ENCODE measurements at regions not wholly inside any gene's neighbourhood (a gene's known extent, or its start where the extent isn't known, plus 50 kb on each side); places are given as distances from the start of the nearest gene placed in this dataset.

DNA sequence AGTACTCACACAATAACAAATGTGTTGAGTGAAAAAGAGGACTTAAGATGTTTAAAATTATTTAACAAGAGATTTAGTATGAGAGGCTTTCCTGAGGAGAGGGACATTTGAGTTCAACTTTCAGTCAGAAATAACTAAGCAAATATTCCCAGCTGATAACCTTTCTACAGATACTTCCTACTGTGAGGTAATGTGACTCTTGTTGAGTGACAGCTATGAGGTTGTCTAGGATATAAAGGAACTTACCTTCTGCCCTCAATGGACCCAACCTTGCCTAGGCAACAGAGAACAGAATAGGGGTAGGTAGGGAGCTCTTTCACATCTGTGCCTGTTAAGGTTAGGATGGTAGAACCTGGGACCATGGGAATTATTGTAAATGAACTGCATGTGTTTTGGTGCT, 54.7 kb downstream of the GLUD2 start:
- Histone ChIP-seq H3K4ac (ENCODE audit: low read length) (no peak overlapping the region), H3K79me1 (ENCODE audit: low read depth, low read length) (no peaks in the 10 kb centered on the region), H2BK120ac (ENCODE audit: low read depth, low read length) (no peak overlapping the region)

GRCh38 chrX:121103381-121103780, 56.0 kb downstream of the GLUD2 start:
- no peaks in the 10 kb centered on the region for H3K79me1 ChIP-seq (ENCODE audit: low read depth, low read length)
- H2BK5ac ChIP-seq (ENCODE audit: low read length) = no peak overlapping the region
- no peak overlapping the region for H2BK15ac ChIP-seq (ENCODE audit: low read length)
- no peak overlapping the region for H3K27ac ChIP-seq (replicated peaks; ENCODE audit: low read length)
- no peak overlapping the region for H3K4me3 ChIP-seq (ENCODE audit: low read length in 2 of 2)
- H2BK12ac ChIP-seq (ENCODE audit: low read length) = no peak overlapping the region
- H4K91ac ChIP-seq (ENCODE audit: low read depth, low read length, poor library complexity) = no peak overlapping the region
- H3K9ac ChIP-seq (ENCODE audit: low read depth, low read length, poor library complexity) = no peak overlapping the region
- H3K23ac ChIP-seq (ENCODE audit: low read depth, low read length, poor library complexity) = no peak overlapping the region
- H3K4ac ChIP-seq (ENCODE audit: low read length) = no peak overlapping the region
- no peak overlapping the region for H2AK5ac ChIP-seq (ENCODE audit: low read depth, low read length)
- no peaks in the 10 kb centered on the region for H3K9me3 ChIP-seq (replicated peaks in 1 of 2; ENCODE audit: control insufficient read depth in 2 of 2, insufficient read depth in 1 of 2, low read depth in 1 of 2, low read length in 2 of 2)
- no peak for DNase-seq (ENCODE audit: low spot score)
- no peak overlapping the region for H4K8ac ChIP-seq (ENCODE audit: low read depth, low read length)
- no peaks in the 10 kb centered on the region for H3K36me3 ChIP-seq (replicated peaks in 1 of 2; ENCODE audit: control insufficient read depth in 2 of 2, insufficient read depth in 2 of 2, low read length in 2 of 2)
- H2BK120ac ChIP-seq (ENCODE audit: low read depth, low read length) = no peak overlapping the region
- H3K27me3 ChIP-seq (ENCODE audit: control insufficient read depth in 3 of 3, insufficient read depth in 3 of 3, low read depth in 1 of 3, low read length in 3 of 3) = no peaks in the 10 kb centered on the region
- H3K18ac ChIP-seq (ENCODE audit: low read length) = no peak overlapping the region
- H3K4me1 ChIP-seq (ENCODE audit: control insufficient read depth in 2 of 2, insufficient read depth in 1 of 2, low read depth in 1 of 2, low read length in 2 of 2) = no peaks in the 10 kb centered on the region
- H3K14ac ChIP-seq (ENCODE audit: low read length) = no peak overlapping the region
- H3K4me2 ChIP-seq (ENCODE audit: insufficient read depth, low read length, poor library complexity, severe bottlenecking) = no peak overlapping the region
- no peak overlapping the region for H2AFZ ChIP-seq (ENCODE audit: low read length)

More for the DNA sequence above, 54.7 kb downstream of the GLUD2 start:
- Histone ChIP-seq H2BK15ac (ENCODE audit: low read length) (no peak overlapping the region), H2AK5ac (ENCODE audit: low read depth, low read length) (no peak overlapping the region), H3K23ac (ENCODE audit: low read depth, low read length, poor library complexity) (no peak overlapping the region), H3K27me3 (ENCODE audit: control insufficient read depth in 3 of 3, insufficient read depth in 3 of 3, low read depth in 1 of 3, low read length in 3 of 3) (no peaks in the 10 kb centered on the region), H3K9me3 (replicated peaks in 1 of 2; ENCODE audit: control insufficient read depth in 2 of 2, insufficient read depth in 1 of 2, low read depth in 1 of 2, low read length in 2 of 2) (no peaks in the 10 kb centered on the region), H2BK5ac (ENCODE audit: low read length) (no peak overlapping the region), H4K91ac (ENCODE audit: low read depth, low read length, poor library complexity) (no peak overlapping the region), H3K14ac (ENCODE audit: low read length) (no peak overlapping the region), H3K4me3 (ENCODE audit: low read length in 2 of 2) (no peak overlapping the region), H3K4me1 (ENCODE audit: control insufficient read depth in 2 of 2, insufficient read depth in 1 of 2, low read depth in 1 of 2, low read length in 2 of 2) (no peaks in the 10 kb centered on the region), H3K9ac (ENCODE audit: low read depth, low read length, poor library complexity) (no peak overlapping the region), H2BK12ac (ENCODE audit: low read length) (no peak overlapping the region), H3K4me2 (ENCODE audit: insufficient read depth, low read length, poor library complexity, severe bottlenecking) (no peak overlapping the region), H3K27ac (replicated peaks; ENCODE audit: low read length) (no peak overlapping the region), H3K36me3 (replicated peaks in 1 of 2; ENCODE audit: control insufficient read depth in 2 of 2, insufficient read depth in 2 of 2, low read length in 2 of 2) (no peaks in the 10 kb centered on the region), H2AFZ (ENCODE audit: low read length) (no peak overlapping the region), H3K18ac (ENCODE audit: low read length) (no peak overlapping the region), H4K8ac (ENCODE audit: low read depth, low read length) (no peak overlapping the region)
- no peak for DNase-seq (ENCODE audit: low spot score)

GRCh38 chrX:121106484-121107235, 59.2 kb downstream of the GLUD2 start:
- no peak overlapping the region for H2BK5ac ChIP-seq (ENCODE audit: low read length)
- no peak overlapping the region for H2AK5ac ChIP-seq (ENCODE audit: low read depth, low read length)
- no peak overlapping the region for H3K18ac ChIP-seq (ENCODE audit: low read length)
- no peak overlapping the region for H3K4me3 ChIP-seq (ENCODE audit: low read length in 2 of 2)
- no peak overlapping the region for H3K27ac ChIP-seq (replicated peaks; ENCODE audit: low read length)
- no peaks in the 10 kb centered on the region for H3K79me1 ChIP-seq (ENCODE audit: low read depth, low read length)
- no peaks in the 10 kb centered on the region for H3K4me1 ChIP-seq (ENCODE audit: control insufficient read depth in 2 of 2, insufficient read depth in 1 of 2, low read depth in 1 of 2, low read length in 2 of 2)
- H3K23ac ChIP-seq (ENCODE audit: low read depth, low read length, poor library complexity) = no peak overlapping the region
- no peaks in the 10 kb centered on the region for H3K27me3 ChIP-seq (ENCODE audit: control insufficient read depth in 3 of 3, insufficient read depth in 3 of 3, low read depth in 1 of 3, low read length in 3 of 3)
- no peak overlapping the region for H3K14ac ChIP-seq (ENCODE audit: low read length)
- no peaks in the 10 kb centered on the region for H3K36me3 ChIP-seq (replicated peaks in 1 of 2; ENCODE audit: control insufficient read depth in 2 of 2, insufficient read depth in 2 of 2, low read length in 2 of 2)
- H3K9me3 ChIP-seq (replicated peaks in 1 of 2; ENCODE audit: control insufficient read depth in 2 of 2, insufficient read depth in 1 of 2, low read depth in 1 of 2, low read length in 2 of 2) = no peaks in the 10 kb centered on the region
- H2BK120ac ChIP-seq (ENCODE audit: low read depth, low read length) = no peak overlapping the region
- no CpG with 5 or more reads among the region's 7 CpGs for WGBS, 2 donors (ENCODE audit: extremely low coverage in 2 of 2, insufficient read length in 2 of 2, insufficient replicate concordance in 1 of 2)
- no peak overlapping the region for H4K91ac ChIP-seq (ENCODE audit: low read depth, low read length, poor library complexity)
- H4K8ac ChIP-seq (ENCODE audit: low read depth, low read length) = no peak overlapping the region
- no peak overlapping the region for H2BK15ac ChIP-seq (ENCODE audit: low read length)
- H3K4ac ChIP-seq (ENCODE audit: low read length) = no peak overlapping the region
- no peak overlapping the region for H2BK12ac ChIP-seq (ENCODE audit: low read length)
- no peak for DNase-seq (ENCODE audit: low spot score)
- no peak overlapping the region for H3K9ac ChIP-seq (ENCODE audit: low read depth, low read length, poor library complexity)
- H3K4me2 ChIP-seq (ENCODE audit: insufficient read depth, low read length, poor library complexity, severe bottlenecking) = no peak overlapping the region
- no peak overlapping the region for H2AFZ ChIP-seq (ENCODE audit: low read length)

DNA sequence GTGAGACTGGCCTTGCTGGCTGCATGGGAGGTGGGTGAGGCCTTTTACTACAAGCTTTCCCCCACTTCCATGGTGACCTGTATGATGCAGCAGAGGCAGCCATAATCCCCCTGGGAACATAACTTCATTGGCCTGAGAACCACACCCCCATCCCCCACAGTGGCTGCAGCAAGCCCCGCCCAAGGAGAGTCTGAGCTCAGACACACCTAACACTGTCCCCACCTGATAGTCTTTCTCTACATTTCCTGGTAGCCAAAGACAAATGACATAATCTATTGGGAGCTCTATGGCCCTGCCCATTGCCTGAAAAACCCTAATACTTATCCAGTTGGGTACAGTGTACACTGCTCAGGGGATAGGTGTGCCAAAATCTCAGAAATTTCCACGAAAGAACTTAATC, 62.6 kb downstream of the GLUD2 start:
- no peak overlapping the region for H3K27ac ChIP-seq (replicated peaks; ENCODE audit: low read length)

More for the DNA sequence above, 62.6 kb downstream of the GLUD2 start:
- no peak overlapping the region for H3K18ac ChIP-seq (ENCODE audit: low read length)
- H3K4me2 ChIP-seq (ENCODE audit: insufficient read depth, low read length, poor library complexity, severe bottlenecking) = no peak overlapping the region
- no peak overlapping the region for H3K4me3 ChIP-seq (ENCODE audit: low read length in 2 of 2)
- H3K27me3 ChIP-seq (ENCODE audit: control insufficient read depth in 3 of 3, insufficient read depth in 3 of 3, low read depth in 1 of 3, low read length in 3 of 3) = no peaks in the 10 kb centered on the region
- no peak overlapping the region for H3K9ac ChIP-seq (ENCODE audit: low read depth, low read length, poor library complexity)
- no peak overlapping the region for H2BK15ac ChIP-seq (ENCODE audit: low read length)
- no peak overlapping the region for H3K23ac ChIP-seq (ENCODE audit: low read depth, low read length, poor library complexity)
- H3K4ac ChIP-seq (ENCODE audit: low read length) = no peak overlapping the region
- no peak overlapping the region for H4K8ac ChIP-seq (ENCODE audit: low read depth, low read length)
- no peak overlapping the region for H3K14ac ChIP-seq (ENCODE audit: low read length)
- WGBS, 2 donors (ENCODE audit: extremely low coverage in 2 of 2, insufficient read length in 2 of 2, insufficient replicate concordance in 1 of 2) = no CpG with 5 or more reads among the region's 2 CpGs
- no peaks in the 10 kb centered on the region for H3K36me3 ChIP-seq (replicated peaks in 1 of 2; ENCODE audit: control insufficient read depth in 2 of 2, insufficient read depth in 2 of 2, low read length in 2 of 2)
- no peaks in the 10 kb centered on the region for H3K4me1 ChIP-seq (ENCODE audit: control insufficient read depth in 2 of 2, insufficient read depth in 1 of 2, low read depth in 1 of 2, low read length in 2 of 2)
- no peak overlapping the region for H4K91ac ChIP-seq (ENCODE audit: low read depth, low read length, poor library complexity)
- H2BK12ac ChIP-seq (ENCODE audit: low read length) = no peak overlapping the region
- no peaks in the 10 kb centered on the region for H3K79me1 ChIP-seq (ENCODE audit: low read depth, low read length)
- no peak overlapping the region for H2BK120ac ChIP-seq (ENCODE audit: low read depth, low read length)
- DNase-seq (ENCODE audit: low spot score) = no peak
- H2BK5ac ChIP-seq (ENCODE audit: low read length) = no peak overlapping the region
- no peak overlapping the region for H2AK5ac ChIP-seq (ENCODE audit: low read depth, low read length)
- no peak overlapping the region for H2AFZ ChIP-seq (ENCODE audit: low read length)
- H3K9me3 ChIP-seq (replicated peaks in 1 of 2; ENCODE audit: control insufficient read depth in 2 of 2, insufficient read depth in 1 of 2, low read depth in 1 of 2, low read length in 2 of 2) = no peaks in the 10 kb centered on the region
